ENCODE measurements at regions not wholly inside any gene's neighbourhood (a gene's known extent, or its start where the extent isn't known, plus 50 kb on each side); places are given as distances from the start of the nearest gene placed in this dataset.

- no peak for TF ChIP-seq ZIK1 (CRISPR knock-in tag; IDR thresholded peaks at IDR 0.05; ENCODE audit: borderline replicate concordance, low read depth)
- no peak for TF ChIP-seq ZNF800 (CRISPR knock-in tag; IDR thresholded peaks at IDR 0.05)
- TF ChIP-seq ZNF740 (CRISPR knock-in tag; IDR thresholded peaks at IDR 0.05): no peak
These were observed 239.7 kb downstream of the MEF2C start (continued) for GRCh38 chr5:88643315-88643714.

GRCh38 chr5:88634014-88634413 is 249.0 kb downstream of the MEF2C start:
- no peak for TF ChIP-seq ZNF136 (CRISPR knock-in tag; IDR thresholded peaks at IDR 0.05; ENCODE audit: low read depth)
- no peak for TF ChIP-seq EED (CRISPR knock-in tag; IDR thresholded peaks at IDR 0.05)
- no peak for TF ChIP-seq MYPOP (CRISPR knock-in tag; IDR thresholded peaks at IDR 0.05)
- TF ChIP-seq TP53 (CRISPR knock-in tag; conservative IDR thresholded peaks at IDR 0.05): no peak
- TF ChIP-seq ZNF710 (CRISPR knock-in tag; IDR thresholded peaks at IDR 0.05; ENCODE audit: borderline replicate concordance): no peak
- TF ChIP-seq GATAD1 (CRISPR knock-in tag; IDR thresholded peaks at IDR 0.05): no peak
- TF ChIP-seq U2AF1 (optimal IDR thresholded peaks at IDR 0.05; ENCODE audit: low read depth, low read length): no peak
- no peak for TF ChIP-seq GPN1 (CRISPR knock-in tag; IDR thresholded peaks at IDR 0.05; ENCODE audit: borderline replicate concordance)
- no peak for TF ChIP-seq HOMEZ (CRISPR knock-in tag; IDR thresholded peaks at IDR 0.05; ENCODE audit: low read depth)
- H2AFZ ChIP-seq (ENCODE audit: low read length): no peak overlapping the region
- in situ Hi-C loops (cut with HindIII; ENCODE audit: extremely low pct_ligation_motif_present, low pct_unique_long_range_greater_than_20kb): no loop called here
- H3K4me1 ChIP-seq (ENCODE audit: insufficient read depth, low read length): no peaks in the 10 kb centered on the region
- no peak overlapping the region for H3K4me2 ChIP-seq (ENCODE audit: low read depth, low read length)
- no peak overlapping the region for H3K27ac ChIP-seq (ENCODE audit: extremely low read length, insufficient read depth, low read length)
- ATAC-seq (no peak), DNase-seq (ENCODE audit: low spot score) (no peak), FAIRE-seq (no peak)
- H4K20me1 ChIP-seq (ENCODE audit: insufficient read depth, low read length): no peaks in the 10 kb centered on the region
- no peak overlapping the region for H3K4me3 ChIP-seq (replicated peaks in 1 of 3; ENCODE audit: insufficient read depth in 1 of 3, low read depth in 2 of 3, low read length in 3 of 3)
- no TSS peak for BruUV-seq (replicated peaks)
- H3K9ac ChIP-seq (ENCODE audit: insufficient read depth, low read depth, low read length): no peak overlapping the region
- ChIA-PET POLR2A (no interaction called here), CTCF (ENCODE audit: low intra/inter-chr PET ratio, low total read pairs) (no interaction called here)
- H3K27me3 ChIP-seq (ENCODE audit: control insufficient read depth in 1 of 2, insufficient read depth in 2 of 2, low read length in 2 of 2): no peaks in the 10 kb centered on the region
- no peaks in the 10 kb centered on the region for H3K36me3 ChIP-seq (replicated peaks in 1 of 2; ENCODE audit: control insufficient read depth in 1 of 2, insufficient read depth in 2 of 2, low read length in 2 of 2)
- intact Hi-C loops (cut with micrococcal nuclease; ENCODE audit: unreplicated experiment): loop anchor here (5.0 kb wide), 1 partner anchor 308 kb away; no protein-coding TSS in a partner anchor
- H3K79me2 ChIP-seq (ENCODE audit: insufficient read depth, low read length): no peaks in the 10 kb centered on the region
- 0% methylated on average over 2 of the region's 2 CpGs for WGBS (ENCODE audit: low lambda C conversion rate)
- no peaks in the 10 kb centered on the region for H3K9me3 ChIP-seq (ENCODE audit: low read length)
